ENCODE measurements at regions not wholly inside any gene's neighbourhood (a gene's known extent, or its start where the extent isn't known, plus 50 kb on each side); places are given as distances from the start of the nearest gene placed in this dataset.

DNA sequence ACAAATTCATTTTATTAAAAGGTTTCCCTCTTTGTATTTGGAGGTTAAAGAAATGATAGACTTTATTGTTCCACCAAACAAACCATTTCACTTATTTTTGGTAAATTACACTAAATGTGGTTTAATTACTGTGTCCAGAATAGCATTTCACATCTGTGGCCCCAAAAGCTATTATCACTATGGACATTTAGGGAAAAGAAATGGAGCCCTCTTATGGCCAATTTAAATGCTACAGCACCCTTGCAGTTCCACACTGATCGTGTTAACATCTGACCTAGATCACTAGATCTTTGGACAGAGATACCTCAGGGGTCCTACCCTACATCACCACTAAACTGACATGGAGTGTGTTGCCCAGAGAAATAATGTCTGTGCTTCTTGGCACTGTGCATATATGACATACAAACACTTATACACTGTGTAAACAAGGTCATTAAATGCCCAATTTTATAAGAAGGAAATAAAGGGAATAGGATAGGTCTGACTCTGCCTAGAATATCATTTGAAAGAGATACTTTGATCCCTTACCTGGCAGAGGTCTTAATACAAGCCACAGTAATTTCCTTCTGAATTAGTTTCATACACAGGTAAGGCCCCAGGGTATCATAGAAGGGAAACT is 163.9 kb downstream of the KDR start:
- no peaks in the 10 kb centered on the region for H3K4me1 ChIP-seq (ENCODE audit: control insufficient read depth, insufficient read depth, low read length)
- H3K36me3 ChIP-seq (ENCODE audit: control insufficient read depth in 2 of 2, insufficient read depth in 1 of 2, low read length in 2 of 2), result no peaks in the 10 kb centered on the region
- no peaks in the 10 kb centered on the region for H3K9me3 ChIP-seq (ENCODE audit: control insufficient read depth, insufficient read depth, low read depth, low read length)
- H3K4me3 ChIP-seq (ENCODE audit: low read depth, low read length), result no peak overlapping the region
- H3K27ac ChIP-seq (ENCODE audit: extremely low read depth, low read depth, low read length), result no peak overlapping the region
- peak; percentile 12; the same call in 1 of the 2 replicates for TF ChIP-seq CTCF (tag by site-specific recombination; IDR thresholded peaks at IDR 0.05)
- peak; percentile 53 for TF ChIP-seq ZNF654 (tag by site-specific recombination; IDR thresholded peaks at IDR 0.05; ENCODE audit: low read depth)
- no peak for TF ChIP-seq ZNF350 (tag by site-specific recombination; IDR thresholded peaks at IDR 0.05)
- no peak for TF ChIP-seq ZNF2 (tag by site-specific recombination; IDR thresholded peaks at IDR 0.05)
- no peak for TF ChIP-seq GLI4 (tag by site-specific recombination; IDR thresholded peaks at IDR 0.05)
- TF ChIP-seq, protein P1, sequence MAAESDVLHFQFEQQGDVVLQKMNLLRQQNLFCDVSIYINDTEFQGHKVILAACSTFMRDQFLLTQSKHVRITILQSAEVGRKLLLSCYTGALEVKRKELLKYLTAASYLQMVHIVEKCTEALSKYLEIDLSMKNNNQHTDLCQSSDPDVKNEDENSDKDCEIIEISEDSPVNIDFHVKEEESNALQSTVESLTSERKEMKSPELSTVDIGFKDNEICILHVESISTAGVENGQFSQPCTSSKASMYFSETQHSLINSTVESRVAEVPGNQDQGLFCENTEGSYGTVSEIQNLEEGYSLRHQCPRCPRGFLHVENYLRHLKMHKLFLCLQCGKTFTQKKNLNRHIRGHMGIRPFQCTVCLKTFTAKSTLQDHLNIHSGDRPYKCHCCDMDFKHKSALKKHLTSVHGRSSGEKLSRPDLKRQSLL (tag by site-specific recombination; IDR thresholded peaks at IDR 0.05), result no peak
- TF ChIP-seq OSR2 (tag by site-specific recombination; IDR thresholded peaks at IDR 0.05), result no peak
- TF ChIP-seq ZNF510 (tag by site-specific recombination; IDR thresholded peaks at IDR 0.05; ENCODE audit: insufficient replicate concordance), result no peak
- no peak for TF ChIP-seq ZNF76 (tag by site-specific recombination; IDR thresholded peaks at IDR 0.05; ENCODE audit: borderline replicate concordance, low read depth)
- TF ChIP-seq EGR2 (tag by site-specific recombination; IDR thresholded peaks at IDR 0.05; ENCODE audit: low read depth), result no peak
- no peak for TF ChIP-seq GLIS2 (tag by site-specific recombination; IDR thresholded peaks at IDR 0.05)
- TF ChIP-seq, protein P2, sequence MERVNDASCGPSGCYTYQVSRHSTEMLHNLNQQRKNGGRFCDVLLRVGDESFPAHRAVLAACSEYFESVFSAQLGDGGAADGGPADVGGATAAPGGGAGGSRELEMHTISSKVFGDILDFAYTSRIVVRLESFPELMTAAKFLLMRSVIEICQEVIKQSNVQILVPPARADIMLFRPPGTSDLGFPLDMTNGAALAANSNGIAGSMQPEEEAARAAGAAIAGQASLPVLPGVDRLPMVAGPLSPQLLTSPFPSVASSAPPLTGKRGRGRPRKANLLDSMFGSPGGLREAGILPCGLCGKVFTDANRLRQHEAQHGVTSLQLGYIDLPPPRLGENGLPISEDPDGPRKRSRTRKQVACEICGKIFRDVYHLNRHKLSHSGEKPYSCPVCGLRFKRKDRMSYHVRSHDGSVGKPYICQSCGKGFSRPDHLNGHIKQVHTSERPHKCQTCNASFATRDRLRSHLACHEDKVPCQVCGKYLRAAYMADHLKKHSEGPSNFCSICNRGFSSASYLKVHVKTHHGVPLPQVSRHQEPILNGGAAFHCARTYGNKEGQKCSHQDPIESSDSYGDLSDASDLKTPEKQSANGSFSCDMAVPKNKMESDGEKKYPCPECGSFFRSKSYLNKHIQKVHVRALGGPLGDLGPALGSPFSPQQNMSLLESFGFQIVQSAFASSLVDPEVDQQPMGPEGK (tag by site-specific recombination; IDR thresholded peaks at IDR 0.05), result no peak
- no peak for TF ChIP-seq ZNF571 (tag by site-specific recombination; IDR thresholded peaks at IDR 0.05)
- TF ChIP-seq, protein P3, sequence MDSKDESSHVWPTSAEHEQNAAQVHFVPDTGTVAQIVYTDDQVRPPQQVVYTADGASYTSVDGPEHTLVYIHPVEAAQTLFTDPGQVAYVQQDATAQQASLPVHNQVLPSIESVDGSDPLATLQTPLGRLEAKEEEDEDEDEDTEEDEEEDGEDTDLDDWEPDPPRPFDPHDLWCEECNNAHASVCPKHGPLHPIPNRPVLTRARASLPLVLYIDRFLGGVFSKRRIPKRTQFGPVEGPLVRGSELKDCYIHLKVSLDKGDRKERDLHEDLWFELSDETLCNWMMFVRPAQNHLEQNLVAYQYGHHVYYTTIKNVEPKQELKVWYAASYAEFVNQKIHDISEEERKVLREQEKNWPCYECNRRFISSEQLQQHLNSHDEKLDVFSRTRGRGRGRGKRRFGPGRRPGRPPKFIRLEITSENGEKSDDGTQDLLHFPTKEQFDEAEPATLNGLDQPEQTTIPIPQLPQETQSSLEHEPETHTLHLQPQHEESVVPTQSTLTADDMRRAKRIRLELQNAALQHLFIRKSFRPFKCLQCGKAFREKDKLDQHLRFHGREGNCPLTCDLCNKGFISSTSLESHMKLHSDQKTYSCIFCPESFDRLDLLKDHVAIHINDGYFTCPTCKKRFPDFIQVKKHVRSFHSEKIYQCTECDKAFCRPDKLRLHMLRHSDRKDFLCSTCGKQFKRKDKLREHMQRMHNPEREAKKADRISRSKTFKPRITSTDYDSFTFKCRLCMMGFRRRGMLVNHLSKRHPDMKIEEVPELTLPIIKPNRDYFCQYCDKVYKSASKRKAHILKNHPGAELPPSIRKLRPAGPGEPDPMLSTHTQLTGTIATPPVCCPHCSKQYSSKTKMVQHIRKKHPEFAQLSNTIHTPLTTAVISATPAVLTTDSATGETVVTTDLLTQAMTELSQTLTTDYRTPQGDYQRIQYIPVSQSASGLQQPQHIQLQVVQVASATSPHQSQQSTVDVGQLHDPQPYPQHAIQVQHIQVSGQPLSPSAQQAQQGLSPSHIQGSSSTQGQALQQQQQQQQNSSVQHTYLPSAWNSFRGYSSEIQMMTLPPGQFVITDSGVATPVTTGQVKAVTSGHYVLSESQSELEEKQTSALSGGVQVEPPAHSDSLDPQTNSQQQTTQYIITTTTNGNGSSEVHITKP (tag by site-specific recombination; IDR thresholded peaks at IDR 0.05), result no peak
- peak; percentile 32; the same call in 1 of the 2 replicates for TF ChIP-seq ZNF335 (tag by site-specific recombination; conservative IDR thresholded peaks at IDR 0.05)
- no peak for TF ChIP-seq PBX3 (CRISPR knock-in tag; IDR thresholded peaks at IDR 0.05)
- no peak for TF ChIP-seq ZNF626 (tag by site-specific recombination; IDR thresholded peaks at IDR 0.05)
- TF ChIP-seq ZBTB21 (tag by site-specific recombination; IDR thresholded peaks at IDR 0.05), result no peak
- ChIA-PET POLR2A (no interaction called here), CTCF (interaction anchor here (0.6 to 2.1 kb wide), 9 partner anchors 11 to 640 kb away, joined by 3 to 9 read pairs (median 5); partner anchors contain the start of gene KIT)

Measured in HEK293 (cell line).